ENCODE measurements at regions not wholly inside any gene's neighbourhood (a gene's known extent, or its start where the extent isn't known, plus 50 kb on each side); places are given as distances from the start of the nearest gene placed in this dataset.

DNA sequence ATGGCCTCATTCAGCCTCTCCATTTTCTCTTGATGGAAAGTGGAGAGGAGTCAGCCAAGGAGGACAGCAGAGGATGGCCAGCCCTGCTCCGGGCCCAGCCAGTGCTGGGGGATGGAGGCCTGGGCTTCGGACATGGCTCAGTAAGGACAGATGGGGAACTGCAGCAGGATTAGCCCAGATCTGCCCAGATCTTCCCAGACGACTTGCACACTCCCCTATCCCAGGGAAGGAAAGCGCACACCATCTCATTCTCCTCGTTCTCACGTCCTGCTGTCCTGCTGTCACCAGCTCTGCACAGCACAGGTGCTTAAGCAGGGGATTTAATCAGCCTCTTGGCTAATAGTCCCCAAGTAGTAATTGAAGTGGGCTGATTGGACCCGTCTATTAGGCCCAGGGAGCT, 100.2 kb upstream of the SDK2 start:
- Histone ChIP-seq H3K9me3 (no peaks in the 10 kb centered on the region), H3K36me3 (no peaks in the 10 kb centered on the region), H3K27me3 (no peaks in the 10 kb centered on the region), H3K4me3 (no peak overlapping the region), H3K27ac (no peak overlapping the region), H3K4me1 (no peaks in the 10 kb centered on the region)
- intact Hi-C loops (cut with DNase I; ENCODE audit: low total_unique reads), result no loop called here
- no peak for DNase-seq
- TF ChIP-seq POLR2A (IDR thresholded peaks at IDR 0.05), result no peak
- no peak for TF ChIP-seq CTCF (IDR thresholded peaks at IDR 0.05)

- Histone ChIP-seq H3K36me3 (no peaks in the 10 kb centered on the region), H3K4me3 (no peak overlapping the region), H3K27ac (no peak overlapping the region), H3K27me3 (no peaks in the 10 kb centered on the region), H3K9me3 (no peaks in the 10 kb centered on the region), H3K4me1 (no peaks in the 10 kb centered on the region)
- DNase-seq, result no peak
- no peak for TF ChIP-seq POLR2A (IDR thresholded peaks at IDR 0.05)
- no peak for TF ChIP-seq CTCF (IDR thresholded peaks at IDR 0.05)
- intact Hi-C loops (cut with DNase I; ENCODE audit: low total_unique reads), result no loop called here
These were observed 102.2 kb upstream of the SDK2 start for GRCh38 chr17:73746314-73747073.

DNA sequence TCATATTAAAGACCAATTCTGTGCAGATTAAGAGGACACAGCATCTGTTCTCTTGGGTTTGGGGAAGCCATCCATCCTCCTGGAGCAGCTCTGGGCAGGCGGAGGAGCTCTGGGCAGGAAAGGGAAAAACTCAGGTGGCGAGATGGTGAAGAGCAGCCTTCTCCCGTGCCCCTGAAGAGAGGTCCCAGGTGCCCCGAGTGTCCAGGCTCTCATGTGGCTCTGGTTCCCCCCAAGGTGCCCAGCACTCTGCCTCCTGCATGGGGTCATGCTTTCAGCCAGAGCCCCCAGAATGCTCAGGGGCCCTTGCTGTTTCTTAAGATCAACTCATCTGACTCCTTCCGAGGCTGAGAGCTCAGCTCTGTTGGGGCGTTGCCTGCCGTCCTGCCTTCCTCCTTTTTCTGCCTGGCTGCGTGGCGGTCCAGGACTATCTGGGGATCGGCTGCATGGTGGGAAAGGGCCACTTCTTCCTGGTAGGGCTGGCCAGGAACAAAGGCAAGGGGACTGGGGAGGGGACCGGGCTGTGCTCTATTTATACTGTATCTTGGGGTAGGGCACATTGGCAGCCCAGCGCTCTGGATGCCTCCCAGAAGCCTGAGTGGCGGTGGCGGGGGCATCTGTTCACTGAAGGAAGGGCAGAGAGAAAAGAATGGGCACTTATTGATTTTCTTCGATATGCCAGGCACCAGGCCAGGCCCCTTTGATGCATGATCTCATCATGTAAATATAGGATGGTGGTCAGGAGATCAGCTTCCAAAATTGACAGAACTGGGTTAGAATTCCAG, 103.2 kb upstream of the SDK2 start:
- no peak overlapping the region for H3K27ac ChIP-seq
- no peaks in the 10 kb centered on the region for H3K36me3 ChIP-seq
- H3K9me3 ChIP-seq, result no peaks in the 10 kb centered on the region
- no peaks in the 10 kb centered on the region for H3K27me3 ChIP-seq
- no peak overlapping the region for H3K4me3 ChIP-seq
- intact Hi-C loops (cut with DNase I; ENCODE audit: low total_unique reads), result no loop called here
- no peak for DNase-seq
- TF ChIP-seq CTCF (IDR thresholded peaks at IDR 0.05), result no peak
- no peak for TF ChIP-seq POLR2A (IDR thresholded peaks at IDR 0.05)
- no peaks in the 10 kb centered on the region for H3K4me1 ChIP-seq

GRCh38 chr17:73748508-73748907, 104.3 kb upstream of the SDK2 start:
- no peak overlapping the region for H3K4me3 ChIP-seq
- intact Hi-C loops (cut with DNase I; ENCODE audit: low total_unique reads), result no loop called here
- no peak overlapping the region for H3K27ac ChIP-seq
- no peaks in the 10 kb centered on the region for H3K9me3 ChIP-seq
- no peaks in the 10 kb centered on the region for H3K36me3 ChIP-seq
- TF ChIP-seq POLR2A (IDR thresholded peaks at IDR 0.05), result no peak
- TF ChIP-seq CTCF (IDR thresholded peaks at IDR 0.05), result no peak
- no peaks in the 10 kb centered on the region for H3K4me1 ChIP-seq
- H3K27me3 ChIP-seq, result no peaks in the 10 kb centered on the region
- no peak for DNase-seq

DNA sequence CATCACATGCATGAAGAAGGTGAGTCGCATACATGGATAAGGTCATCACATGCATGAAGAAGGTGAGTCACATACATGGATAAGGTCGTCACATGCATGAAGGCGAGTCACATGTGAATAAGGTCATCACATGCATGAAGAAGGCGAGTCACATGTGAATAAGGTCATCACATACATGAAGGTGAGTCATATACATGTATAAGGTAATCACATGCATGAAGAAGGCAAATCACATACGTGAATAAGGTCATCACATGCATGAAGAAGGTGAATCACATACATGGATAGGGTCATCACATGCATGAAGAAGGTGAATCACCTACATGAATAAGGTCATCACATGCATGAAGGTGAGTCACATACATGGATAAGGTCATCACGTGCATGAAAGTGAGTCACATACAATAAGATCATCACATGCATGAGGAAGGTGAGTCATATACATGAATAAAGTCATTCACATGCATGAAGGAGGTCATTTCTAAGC, 105.1 kb upstream of the SDK2 start:
- H3K36me3 ChIP-seq, result no peaks in the 10 kb centered on the region
- no peaks in the 10 kb centered on the region for H3K9me3 ChIP-seq
- H3K27ac ChIP-seq, result no peak overlapping the region
- H3K4me3 ChIP-seq, result no peak overlapping the region
- no peaks in the 10 kb centered on the region for H3K4me1 ChIP-seq
- intact Hi-C loops (cut with DNase I; ENCODE audit: low total_unique reads), result no loop called here
- H3K27me3 ChIP-seq, result no peaks in the 10 kb centered on the region
- no peak for DNase-seq
- TF ChIP-seq POLR2A (IDR thresholded peaks at IDR 0.05), result no peak
- TF ChIP-seq CTCF (IDR thresholded peaks at IDR 0.05), result no peak

All from uterus (tissue), 3 donors.